Mammary epithelial cell (primary cell): ENCODE measurements at regions not wholly inside any gene's neighbourhood (a gene's known extent, or its start where the extent isn't known, plus 50 kb on each side); places are given as distances from the start of the nearest gene placed in this dataset.

ENCODE experiments used
- CTCF ChIP-seq, 2 donors: IDR thresholded peaks in 1 of 2; conservative IDR thresholded peaks in 1 of 2; 2 replicates each; pipeline ENCODE4 v1.5.1; 2011 to 2012; ENCODE audit warnings: inconsistent platforms in 2 of 2, low read length in 2 of 2, mild to moderate bottlenecking in 2 of 2, control low read depth in 1 of 2, low read depth in 1 of 2; ENCODE audit not compliant: insufficient read depth in 1 of 2; ENCODE audit errors: extremely low read depth in 1 of 2
- EZH2 ChIP-seq: IDR thresholded peaks from 2 replicates; pipeline ENCODE4 v1.6.1; 2012; ENCODE audit warnings: low read length, inconsistent platforms, borderline replicate concordance

GRCh38 chr7:80318081-80318480 is 183.4 kb downstream of the GNAI1 start:
- TF ChIP-seq CTCF (conservative IDR thresholded peaks at IDR 0.05 in 1 of 2, IDR thresholded peaks at IDR 0.05 in 1 of 2; ENCODE audit: extremely low read depth in 1 of 2, insufficient read depth in 1 of 2, low read depth in 1 of 2, low read length in 2 of 2) (no peak), EZH2 (no peak)
